ENCODE measurements at regions not wholly inside any gene's neighbourhood (a gene's known extent, or its start where the extent isn't known, plus 50 kb on each side); places are given as distances from the start of the nearest gene placed in this dataset.

GRCh38 chr2:57558312-57558711 lies 488.3 kb upstream of the VRK2 start:
- no peaks in the 10 kb centered on the region for H3K27me3 ChIP-seq (ENCODE audit: insufficient read depth, low read length)
- 100% methylated on average over 1 of the region's 5 CpGs for WGBS (ENCODE audit: extremely low coverage, insufficient read length, low lambda C conversion rate)
- H3K23ac ChIP-seq (ENCODE audit: insufficient read length, low read depth, low read length) = no peak overlapping the region
- no peak overlapping the region for H3K9ac ChIP-seq (ENCODE audit: extremely low read depth, insufficient read length, low read length)
- H3K4me3 Mint-ChIP-seq = no peak overlapping the region
- no peak overlapping the region for H4K91ac ChIP-seq (ENCODE audit: insufficient read length, low read depth, low read length)
- no peaks in the 10 kb centered on the region for H3K4me1 ChIP-seq (ENCODE audit: insufficient read depth, low read length)
- H3K9me3 Mint-ChIP-seq = no peaks in the 10 kb centered on the region; a peak in 2 of 5 replicates
- H2BK15ac ChIP-seq (ENCODE audit: low read depth, low read length) = no peak overlapping the region
- H2BK20ac ChIP-seq (ENCODE audit: low read depth, low read length, poor library complexity, severe bottlenecking) = no peak overlapping the region
- H3K23me2 ChIP-seq (ENCODE audit: insufficient read length, low read depth, low read length, poor library complexity, severe bottlenecking) = no peaks in the 10 kb centered on the region
- H3K79me2 ChIP-seq (ENCODE audit: insufficient read depth, low read length) = no peaks in the 10 kb centered on the region
- no peak overlapping the region for H3K27ac Mint-ChIP-seq
- no peaks in the 10 kb centered on the region for H3K9me3 ChIP-seq (ENCODE audit: control insufficient read depth, low read depth, low read length)
- no peak overlapping the region for H3K18ac ChIP-seq (ENCODE audit: insufficient read length, low read depth, low read length)
- no peaks in the 10 kb centered on the region for H3K27me3 Mint-ChIP-seq (ENCODE audit: low read depth)
- no peak overlapping the region for H3K4me2 ChIP-seq (ENCODE audit: insufficient read depth, insufficient read length, low read length)
- H2BK12ac ChIP-seq (ENCODE audit: insufficient read length, low read depth, low read length) = no peak overlapping the region
- H3K4ac ChIP-seq (ENCODE audit: low read depth, low read length) = no peak overlapping the region
- H4K8ac ChIP-seq (replicated peaks; ENCODE audit: insufficient read length, low read depth, low read length) = no peak overlapping the region
- H3K36me3 Mint-ChIP-seq (ENCODE audit: insufficient read depth in 1 of 3, low read depth in 3 of 3) = no peaks in the 10 kb centered on the region
- H3K27ac ChIP-seq (ENCODE audit: insufficient read length, low read depth, low read length) = no peak overlapping the region
- no peak overlapping the region for H4K5ac ChIP-seq (ENCODE audit: insufficient read length, low read depth, low read length)
- no peak overlapping the region for H3K14ac ChIP-seq (ENCODE audit: insufficient read depth, low read length)
- no peak overlapping the region for H3K56ac ChIP-seq (ENCODE audit: insufficient read length, low read depth, low read length)
- no peaks in the 10 kb centered on the region for H4K20me1 ChIP-seq (ENCODE audit: control insufficient read depth, insufficient read depth, insufficient read length)
- no peak overlapping the region for H2AK5ac ChIP-seq (ENCODE audit: insufficient read length, low read length)
- no peak for DNase-seq
- no peaks in the 10 kb centered on the region for H3K4me1 Mint-ChIP-seq
- no peak for TF ChIP-seq CTCF (conservative IDR thresholded peaks at IDR 0.05)
- no peak overlapping the region for H3T11ph ChIP-seq (ENCODE audit: low read length)
- no peak overlapping the region for H2BK5ac ChIP-seq (ENCODE audit: insufficient read length, low read length)
- H3K79me1 ChIP-seq (ENCODE audit: insufficient read depth, low read depth, low read length, poor library complexity, severe bottlenecking) = no peaks in the 10 kb centered on the region
- no peak overlapping the region for H2BK120ac ChIP-seq (ENCODE audit: low read depth, low read length, poor library complexity, severe bottlenecking)
- no peak overlapping the region for H2AFZ ChIP-seq (ENCODE audit: low read length)

All from H9 (cell line).